Left renal pelvis (tissue), 4 donors: ENCODE measurements at regions not wholly inside any gene's neighbourhood (a gene's known extent, or its start where the extent isn't known, plus 50 kb on each side); places are given as distances from the start of the nearest gene placed in this dataset.
A peak's percentile ranks its signal among the peaks of the same experiment; 100 is the strongest.
"Not testable (repeated sequence)": the region's sequence is repeated elsewhere in the genome, so short reads cannot be mapped to it uniquely, and the experiment has no call there.

Source experiments
- DNase-seq, 4 donors: peaks; one replicate each; pipeline ENCODE4 v3.0.0-alpha.2; 2013; ENCODE audit warnings: low read depth in 4 of 4, low spot score in 3 of 4

- no peak for DNase-seq
Measured at GRCh38 chr3:94314218-94314883, 251.5 kb downstream of the NSUN3 start.

DNA sequence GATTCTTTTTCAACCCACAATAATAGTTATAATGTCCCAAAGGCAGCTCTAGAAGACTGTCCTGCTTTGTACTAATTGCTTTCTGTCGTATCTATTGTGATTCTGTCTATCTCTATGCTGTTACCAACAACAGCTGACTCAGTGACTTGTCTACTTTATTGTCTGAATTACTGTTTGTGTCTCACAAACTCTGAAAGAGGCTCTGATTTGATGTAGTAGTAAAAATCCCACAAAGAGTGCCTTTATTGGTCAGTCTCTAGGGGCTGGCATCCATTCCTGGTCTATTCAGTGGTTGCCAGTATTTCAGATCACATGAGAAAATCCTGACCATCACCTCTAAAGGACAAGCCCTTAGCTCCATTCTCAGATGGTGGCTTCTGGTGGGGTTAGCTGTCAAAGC is 254.2 kb downstream of the NSUN3 start:
- no peak for DNase-seq

GRCh38 chr3:94323596-94323995 is 260.7 kb downstream of the NSUN3 start:
- no peak for DNase-seq

DNA sequence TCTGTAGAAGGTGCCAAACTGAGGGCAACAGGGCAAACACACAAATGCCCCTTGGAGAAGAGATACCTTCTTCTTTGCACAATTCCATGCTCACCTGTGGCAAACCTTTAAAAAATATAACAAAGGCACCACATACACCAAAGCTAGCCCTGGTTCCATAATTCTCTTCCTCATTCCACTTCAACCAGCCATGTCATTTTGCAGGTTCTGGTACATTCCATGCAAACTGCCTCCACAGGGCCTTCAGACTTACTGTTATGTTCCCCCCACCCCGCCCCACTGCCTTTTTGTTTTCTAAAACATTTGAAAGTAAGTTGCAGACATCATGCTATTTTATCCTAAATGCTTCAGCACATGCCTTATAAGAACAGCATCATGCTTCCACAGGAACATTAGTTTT is 269.0 kb downstream of the NSUN3 start:
- DNase-seq, result no peak

DNA sequence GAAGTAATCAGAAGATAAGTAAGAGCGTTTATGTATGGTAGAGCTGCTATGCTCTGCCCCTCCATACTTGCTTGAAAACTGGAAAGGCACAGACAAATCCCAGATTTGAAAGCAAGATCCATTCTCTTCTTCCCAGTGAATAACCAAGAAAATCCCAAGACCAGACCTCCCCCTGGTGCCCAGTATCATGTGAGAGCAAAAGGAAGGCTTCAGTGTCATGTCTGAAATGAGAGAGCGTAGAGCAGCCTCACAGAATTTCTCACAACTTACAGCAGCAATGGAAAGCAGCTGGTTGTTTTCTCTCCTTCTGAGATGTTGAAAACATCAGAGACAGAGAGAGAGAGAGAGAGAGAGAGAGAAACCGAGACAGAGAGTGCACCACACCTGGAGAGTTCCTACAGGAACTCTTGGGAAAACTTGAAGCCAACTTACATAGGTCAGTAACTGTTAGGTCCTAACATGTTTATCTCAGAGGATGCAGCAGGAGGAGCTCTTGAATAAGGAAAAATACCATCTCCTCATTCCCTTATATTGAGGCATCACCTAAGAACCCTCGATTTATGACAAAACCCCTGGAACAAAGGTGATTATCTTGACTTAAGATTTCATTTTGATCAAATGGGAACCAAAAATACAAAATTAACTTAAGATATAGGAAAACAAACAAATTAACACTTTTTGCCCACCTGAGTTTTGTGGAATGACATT is 273.3 kb downstream of the NSUN3 start:
- peak; percentile 14 to 24 (median 20) for DNase-seq

DNA sequence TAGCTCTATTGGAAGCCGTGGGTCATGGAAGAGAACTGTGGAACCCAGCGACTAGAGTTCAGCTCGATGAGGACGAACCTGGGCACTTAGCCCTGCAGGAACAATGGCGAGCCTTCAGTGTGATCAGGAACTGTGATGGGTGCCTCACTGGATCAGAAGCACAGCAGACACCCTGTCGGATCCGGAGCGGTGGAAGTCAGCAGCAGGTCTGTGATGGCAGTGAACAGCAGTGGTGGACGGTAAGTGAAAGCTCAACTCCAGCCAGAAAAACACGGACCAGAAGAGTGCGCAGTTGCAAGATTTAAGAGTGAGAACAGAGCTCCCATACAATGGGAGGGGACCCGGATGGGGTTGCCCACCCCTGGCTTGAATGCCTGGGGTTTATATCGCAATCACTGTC is 282.2 kb downstream of the NSUN3 start:
- DNase-seq, result no peak

DNA sequence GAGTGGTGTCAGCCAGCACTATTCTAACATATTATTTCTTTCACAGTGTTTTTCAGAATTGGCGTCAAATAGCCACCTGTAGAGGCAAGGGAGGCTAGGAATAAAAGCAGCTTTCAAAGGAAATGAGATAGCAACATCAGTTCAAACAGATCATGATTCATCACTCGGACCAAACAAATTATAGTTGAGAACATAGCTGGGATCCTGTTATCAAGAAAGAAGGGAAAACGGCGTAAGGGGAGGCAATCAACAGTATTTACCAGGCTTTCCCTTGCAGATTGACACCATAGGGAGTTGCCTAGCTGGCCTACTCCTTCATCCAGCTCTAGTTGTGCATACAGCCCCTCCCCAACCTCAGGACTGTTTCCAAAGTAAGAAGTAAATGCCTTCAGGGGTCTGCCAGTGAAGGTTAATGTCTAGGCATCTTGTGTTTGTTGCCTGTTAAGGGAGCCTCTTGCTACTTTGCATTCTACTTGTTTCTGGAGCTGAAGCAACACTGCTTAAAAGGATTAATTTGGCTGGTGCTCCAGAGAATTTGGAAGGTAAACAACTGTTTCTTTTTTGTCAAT is 286.5 kb downstream of the NSUN3 start:
- DNase-seq, result no peak

GRCh38 chr3:94356581-94356980 is 293.7 kb downstream of the NSUN3 start:
- no peak for DNase-seq

GRCh38 chr3:94359996-94360395 is 297.1 kb downstream of the NSUN3 start:
- no peak for DNase-seq

GRCh38 chr3:94360987-94361386 is 298.1 kb downstream of the NSUN3 start:
- DNase-seq, result no peak

GRCh38 chr3:94362393-94362792 is 299.5 kb downstream of the NSUN3 start:
- DNase-seq, result no peak

- DNase-seq, result no peak
Measured at GRCh38 chr3:94365006-94365405, 302.1 kb downstream of the NSUN3 start.

DNA sequence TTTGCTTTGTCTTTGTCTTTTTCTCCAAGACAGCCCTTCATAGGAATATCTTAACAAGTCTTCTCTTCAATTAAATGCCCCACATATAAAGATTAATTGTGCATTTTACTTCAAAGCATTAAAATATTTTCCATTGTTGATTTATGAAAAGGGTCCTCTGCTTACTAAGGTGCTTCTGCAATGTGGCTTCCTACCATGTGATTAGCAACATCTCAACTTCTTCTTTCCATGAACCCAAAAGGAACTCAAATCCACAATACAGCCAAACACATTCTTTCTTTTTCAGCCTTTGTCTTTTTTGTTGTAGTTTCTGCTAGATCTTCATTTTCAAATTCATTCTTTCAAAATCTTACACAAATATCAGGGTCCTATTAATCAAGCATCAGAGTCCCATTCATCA is 309.2 kb downstream of the NSUN3 start:
- no peak for DNase-seq

- DNase-seq, result no peak
Measured at GRCh38 chr3:94373456-94373855, 310.6 kb downstream of the NSUN3 start.

DNA sequence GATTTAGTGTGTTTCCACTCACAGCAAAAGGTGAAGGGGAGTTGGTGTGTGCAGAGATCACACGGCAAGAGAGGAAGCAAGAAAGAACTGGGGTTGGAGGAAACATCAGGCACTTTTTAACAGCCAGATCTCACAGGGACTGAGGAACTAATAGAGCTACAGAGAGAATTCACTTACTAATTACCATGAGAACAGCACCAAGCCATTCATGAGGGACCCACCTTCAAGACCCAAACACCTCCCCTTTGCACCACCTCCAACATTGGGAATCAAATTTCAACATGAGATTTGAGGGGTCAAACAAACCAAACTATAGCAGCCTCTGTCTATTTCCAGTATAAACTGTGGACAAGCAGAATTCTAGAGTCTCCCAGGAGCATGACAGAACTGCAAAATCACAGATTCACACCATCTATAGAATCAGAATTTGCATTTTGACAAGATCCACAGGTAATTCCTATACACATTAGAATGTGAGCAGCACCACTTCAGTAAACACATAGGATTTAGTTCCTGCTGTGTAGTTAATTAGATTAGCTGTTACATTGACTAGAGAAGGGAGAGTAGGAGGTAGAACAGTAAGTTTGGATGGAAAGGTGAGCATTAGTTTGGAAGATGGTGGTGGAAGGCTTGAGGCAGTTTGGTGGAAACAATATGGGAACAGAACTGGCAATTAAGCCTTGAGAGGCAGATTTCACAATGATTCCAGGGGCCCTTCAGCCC is 311.7 kb downstream of the NSUN3 start:
- no peak for DNase-seq

- not testable (repeated sequence) for DNase-seq
Measured at GRCh38 chr3:94377123-94377696, 314.3 kb downstream of the NSUN3 start.

GRCh38 chr3:94377863-94378262 is 315.0 kb downstream of the NSUN3 start:
- DNase-seq, result not testable (repeated sequence)

GRCh38 chr3:94378322-94378721 is 315.5 kb downstream of the NSUN3 start:
- no peak for DNase-seq

GRCh38 chr3:94379264-94379663 is 316.4 kb downstream of the NSUN3 start:
- DNase-seq, result no peak

DNA sequence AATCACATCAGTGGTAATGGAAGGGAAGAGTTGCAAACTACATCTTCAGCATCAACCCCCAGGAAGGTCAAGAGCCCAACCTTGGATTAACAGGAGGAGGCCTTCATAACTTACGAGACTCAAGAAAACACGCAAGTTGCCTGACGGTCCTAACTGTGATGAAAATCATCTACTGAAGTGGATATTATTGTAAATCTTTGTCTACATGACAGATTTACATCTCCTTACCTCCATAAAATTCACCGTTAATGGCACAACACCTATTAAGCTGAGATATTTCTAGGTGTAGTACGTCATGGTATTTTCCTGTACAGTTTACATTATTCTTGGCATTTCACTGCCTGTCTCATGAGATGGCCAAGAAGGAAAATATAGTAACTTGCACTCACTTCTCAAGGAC is 332.0 kb downstream of the NSUN3 start:
- no peak for DNase-seq

DNA sequence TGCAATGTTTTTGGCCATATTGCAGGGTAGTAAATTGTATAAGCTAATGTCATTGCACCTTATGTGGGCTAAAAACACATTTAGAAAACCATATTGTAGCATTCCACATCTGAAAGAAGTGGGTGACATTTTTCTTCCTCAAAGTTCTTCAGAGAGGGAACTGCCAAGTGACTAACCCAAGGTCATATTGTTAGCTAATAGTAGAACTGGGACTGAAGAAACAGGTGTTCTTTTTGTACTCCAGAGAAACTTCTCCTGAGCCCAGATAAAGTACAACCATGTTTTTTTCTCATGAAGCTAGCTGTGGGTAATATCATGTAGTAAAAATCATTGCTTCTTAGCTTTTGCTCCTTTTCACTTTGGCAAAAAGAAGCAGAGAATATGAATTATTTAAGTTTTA is 333.0 kb downstream of the NSUN3 start:
- no peak for DNase-seq
